Thymus (tissue), 11 donors: ENCODE measurements at regions not wholly inside any gene's neighbourhood (a gene's known extent, or its start where the extent isn't known, plus 50 kb on each side); places are given as distances from the start of the nearest gene placed in this dataset.

ENCODE experiments used
- DNase-seq, 9 donors: peaks; one replicate each; pipeline ENCODE4 v3.0.0-alpha.2; 2013; ENCODE audit warnings: low spot score in 9 of 9, low read depth in 6 of 9, missing footprints in 1 of 9
- H3K27ac ChIP-seq, 2 donors: one replicate each; pipeline ENCODE4 v1.5.1; 2013; ENCODE audit warnings: control low read depth in 1 of 2, low read depth in 1 of 2, low read length in 1 of 2, mild to moderate bottlenecking in 1 of 2, moderate library complexity in 1 of 2
- H3K27me3 ChIP-seq, 2 donors: one replicate each; pipeline ENCODE4 v1.5.1; 2013; ENCODE audit warnings: low read length in 1 of 2; ENCODE audit not compliant: control insufficient read depth in 2 of 2, insufficient read depth in 1 of 2
- H3K36me3 ChIP-seq, 2 donors: one replicate each; pipeline ENCODE4 v1.5.1; 2013; ENCODE audit warnings: low read length in 1 of 2, mild to moderate bottlenecking in 1 of 2, moderate library complexity in 1 of 2; ENCODE audit not compliant: control insufficient read depth in 2 of 2, insufficient read depth in 2 of 2
- H3K4me1 ChIP-seq, 2 donors: one replicate each; pipeline ENCODE4 v1.5.1; 2013; ENCODE audit warnings: low read length in 2 of 2; ENCODE audit not compliant: control insufficient read depth in 2 of 2, insufficient read depth in 2 of 2
- H3K4me3 ChIP-seq, 2 donors: one replicate each; pipeline ENCODE4 v1.5.1; 2013; ENCODE audit warnings: low read length in 2 of 2, control low read depth in 1 of 2, mild to moderate bottlenecking in 1 of 2
- H3K9me3 ChIP-seq, 2 donors: one replicate each; pipeline ENCODE4 v1.5.1; 2013; ENCODE audit warnings: low read length in 1 of 2, mild to moderate bottlenecking in 1 of 2; ENCODE audit not compliant: control insufficient read depth in 2 of 2, insufficient read depth in 1 of 2
- WGBS: extraction: QIAGEN DNeasy Blood & Tissue Kit; methylation state at CpG from one replicate; pipeline ENCODE4 v1.1.7; 2013; 5-methylcytosine and 5-hydroxymethylcytosine counted together
- donor health status: healthy.

DNA sequence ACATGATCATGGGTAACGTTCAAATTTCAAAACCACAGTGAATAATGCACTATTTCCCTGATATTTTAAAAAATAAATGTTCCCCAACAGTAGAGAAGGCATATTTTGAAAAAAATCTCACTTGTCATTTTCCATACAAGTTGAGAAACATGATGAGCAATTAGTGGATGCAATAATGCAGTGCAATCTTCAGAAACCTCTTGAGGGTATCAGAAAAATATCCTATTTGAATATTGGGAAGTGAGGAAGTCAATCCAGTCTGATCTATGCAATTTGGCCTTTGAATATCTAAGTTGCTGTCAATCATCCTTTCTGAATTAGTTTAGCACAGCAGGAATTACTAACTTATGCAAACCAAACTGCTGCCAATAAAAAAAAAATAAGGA, 776.8 kb downstream of the PCDH18 start:
- Histone ChIP-seq H3K4me3 (no peak overlapping the region), H3K36me3 (no peaks in the 10 kb centered on the region), H3K27ac (no peak overlapping the region), H3K4me1 (no peaks in the 10 kb centered on the region), H3K9me3 (no peaks in the 10 kb centered on the region), H3K27me3 (no peaks in the 10 kb centered on the region)
- 82% methylated on average over 1 of the region's 1 CpG for WGBS
- no peak for DNase-seq

DNA sequence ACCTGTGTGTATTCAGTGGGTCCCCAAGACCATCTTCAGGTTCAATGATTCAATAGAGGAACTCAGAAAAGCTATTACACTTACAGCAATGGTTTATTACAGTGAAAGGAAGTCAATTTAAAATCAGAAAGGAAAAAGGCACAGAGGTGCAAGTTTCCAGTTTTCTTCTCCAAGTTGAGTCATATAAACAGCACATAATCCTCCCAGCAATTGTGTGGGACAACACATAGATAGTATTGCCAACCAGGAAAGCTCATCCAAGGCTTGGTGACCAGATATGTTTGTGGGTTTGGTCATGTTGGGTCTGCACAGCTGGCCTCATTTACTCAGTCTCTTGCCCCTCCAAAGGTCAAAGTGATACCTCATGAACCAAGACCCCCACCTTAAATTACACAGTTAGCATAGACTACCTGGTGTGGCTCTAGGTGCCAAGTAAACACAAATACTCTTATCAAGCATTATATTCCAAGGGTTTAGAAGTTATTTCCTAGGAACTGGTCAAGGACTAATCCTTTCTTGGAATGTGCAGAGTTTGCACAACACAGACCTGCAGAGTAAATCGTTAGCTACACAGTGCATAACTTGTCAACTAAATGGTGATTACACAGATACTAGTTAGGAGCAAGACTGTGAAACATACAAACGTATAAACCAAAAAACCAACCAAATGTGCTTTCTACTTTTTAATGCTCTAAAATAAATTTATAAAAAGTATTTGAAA, 777.3 kb downstream of the PCDH18 start:
- H3K9me3 ChIP-seq: no peaks in the 10 kb centered on the region
- no peak overlapping the region for H3K27ac ChIP-seq
- H3K36me3 ChIP-seq: no peaks in the 10 kb centered on the region
- 85% methylated on average over 2 of the region's 2 CpGs for WGBS
- no peaks in the 10 kb centered on the region for H3K27me3 ChIP-seq
- H3K4me1 ChIP-seq: no peaks in the 10 kb centered on the region
- H3K4me3 ChIP-seq: no peak overlapping the region
- no peak for DNase-seq

DNA sequence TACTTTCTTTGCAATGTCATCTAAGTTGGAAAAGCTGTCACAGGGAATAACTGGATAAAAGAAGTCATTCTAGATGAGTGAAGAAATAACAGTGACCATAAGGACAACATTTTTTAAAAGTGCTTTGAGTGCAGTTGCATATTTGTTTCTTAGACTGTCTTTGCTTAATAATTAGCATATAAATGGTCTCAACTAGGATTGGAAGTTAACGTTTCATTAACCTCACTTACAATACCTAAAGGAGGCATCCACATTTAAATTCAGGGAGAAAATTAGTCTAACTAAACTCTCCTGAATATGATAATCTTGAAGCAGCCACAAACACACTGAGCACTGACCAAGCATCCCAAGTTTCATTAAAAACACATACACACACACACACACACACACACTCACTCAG, 780.7 kb downstream of the PCDH18 start:
- Histone ChIP-seq H3K4me3 (no peak overlapping the region), H3K4me1 (no peaks in the 10 kb centered on the region), H3K27ac (no peak overlapping the region), H3K36me3 (no peaks in the 10 kb centered on the region), H3K9me3 (no peaks in the 10 kb centered on the region), H3K27me3 (no peaks in the 10 kb centered on the region)
- no peak for DNase-seq
- 66% methylated on average over 1 of the region's 1 CpG for WGBS

DNA sequence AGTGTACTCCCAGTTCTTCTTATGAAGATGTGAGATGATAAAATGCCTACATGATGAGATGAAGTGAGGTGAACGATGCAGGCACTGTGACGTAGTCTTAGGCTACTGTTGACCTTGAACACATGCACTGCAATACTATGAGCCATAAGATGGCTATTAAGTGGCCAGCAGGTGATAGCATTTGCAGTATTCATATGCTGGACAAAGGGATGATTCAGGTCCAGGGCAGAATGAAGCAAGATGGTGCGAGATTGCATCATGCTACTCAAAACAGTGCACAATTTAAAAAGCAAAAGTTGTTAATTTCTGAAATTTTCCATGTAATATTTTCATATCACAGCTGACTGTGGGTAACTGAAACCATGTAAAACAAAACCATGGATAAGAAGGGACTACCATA, 781.4 kb downstream of the PCDH18 start:
- Histone ChIP-seq H3K27me3 (no peaks in the 10 kb centered on the region), H3K36me3 (no peaks in the 10 kb centered on the region), H3K4me3 (no peak overlapping the region), H3K27ac (no peak overlapping the region), H3K4me1 (no peaks in the 10 kb centered on the region), H3K9me3 (no peaks in the 10 kb centered on the region)
- no peak for DNase-seq
- WGBS: 95% methylated on average over 3 of the region's 3 CpGs

DNA sequence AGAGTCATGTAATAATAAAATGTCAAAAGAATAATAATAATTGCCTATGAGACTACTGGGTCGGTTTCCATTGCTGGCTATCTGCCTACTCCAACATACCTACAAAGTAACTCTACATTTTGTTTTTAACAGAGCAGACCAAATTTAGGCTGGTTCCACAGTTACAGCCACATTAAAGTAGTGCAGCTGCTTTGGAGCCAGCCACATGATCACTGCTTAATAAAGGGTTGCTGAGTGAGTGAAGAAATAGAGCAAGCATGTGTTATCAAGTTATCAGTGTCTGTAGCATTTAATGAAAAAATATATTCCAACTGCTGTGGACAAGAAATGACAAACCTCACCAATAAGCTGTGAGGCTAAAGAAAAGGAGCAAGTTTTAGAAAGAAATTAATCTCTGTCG, 782.3 kb downstream of the PCDH18 start:
- Histone ChIP-seq H3K9me3 (no peaks in the 10 kb centered on the region), H3K36me3 (no peaks in the 10 kb centered on the region), H3K27ac (no peak overlapping the region), H3K27me3 (no peaks in the 10 kb centered on the region), H3K4me3 (no peak overlapping the region), H3K4me1 (no peaks in the 10 kb centered on the region)
- 94% methylated on average over 2 of the region's 2 CpGs for WGBS
- no peak for DNase-seq

DNA sequence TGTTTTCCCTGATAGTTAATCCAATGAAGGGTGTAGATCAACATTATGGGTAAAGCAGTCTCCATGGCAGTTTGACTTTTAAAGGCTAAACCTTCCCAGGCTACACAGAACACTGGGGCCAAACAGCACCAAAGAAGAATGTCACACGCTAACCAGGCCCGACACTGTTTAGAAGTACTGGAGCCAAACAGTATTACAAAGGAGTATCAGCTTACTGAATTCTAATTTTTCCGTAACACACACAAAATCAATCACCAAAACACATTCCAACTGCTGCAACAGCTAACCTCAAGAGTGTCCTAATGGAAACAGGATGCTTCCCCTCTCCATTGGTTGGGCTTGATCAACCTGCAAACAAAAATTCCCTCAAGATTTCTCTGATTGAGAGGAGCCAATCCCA, 783.5 kb downstream of the PCDH18 start:
- Histone ChIP-seq H3K27me3 (no peaks in the 10 kb centered on the region), H3K4me3 (no peak overlapping the region), H3K4me1 (no peaks in the 10 kb centered on the region), H3K27ac (no peak overlapping the region), H3K9me3 (no peaks in the 10 kb centered on the region), H3K36me3 (no peaks in the 10 kb centered on the region)
- 97% methylated on average over 3 of the region's 3 CpGs for WGBS
- DNase-seq: no peak

DNA sequence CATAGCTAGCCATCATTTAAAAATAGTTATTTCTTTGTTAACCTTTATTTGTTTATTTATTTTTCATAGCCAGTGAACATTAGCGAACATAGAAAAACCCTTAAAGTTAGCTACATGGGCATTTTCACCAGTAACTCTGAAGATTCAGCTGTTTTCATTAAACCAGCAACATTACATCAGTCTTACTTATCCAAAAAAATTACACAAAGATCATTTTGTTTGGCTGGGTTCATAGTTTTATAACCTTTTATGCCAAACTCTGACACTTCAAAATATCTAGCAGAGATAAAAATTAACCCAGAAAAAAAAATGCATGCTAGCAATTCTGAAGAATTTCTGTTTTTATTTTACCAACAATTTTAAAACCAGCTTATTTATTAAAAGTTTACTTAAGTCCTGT, 784.1 kb downstream of the PCDH18 start:
- H3K4me1 ChIP-seq: no peaks in the 10 kb centered on the region
- no peak overlapping the region for H3K27ac ChIP-seq
- no peak overlapping the region for H3K4me3 ChIP-seq
- H3K36me3 ChIP-seq: no peaks in the 10 kb centered on the region
- WGBS: 93% methylated on average over 1 of the region's 1 CpG
- DNase-seq: no peak
- H3K9me3 ChIP-seq: no peaks in the 10 kb centered on the region
- no peaks in the 10 kb centered on the region for H3K27me3 ChIP-seq

DNA sequence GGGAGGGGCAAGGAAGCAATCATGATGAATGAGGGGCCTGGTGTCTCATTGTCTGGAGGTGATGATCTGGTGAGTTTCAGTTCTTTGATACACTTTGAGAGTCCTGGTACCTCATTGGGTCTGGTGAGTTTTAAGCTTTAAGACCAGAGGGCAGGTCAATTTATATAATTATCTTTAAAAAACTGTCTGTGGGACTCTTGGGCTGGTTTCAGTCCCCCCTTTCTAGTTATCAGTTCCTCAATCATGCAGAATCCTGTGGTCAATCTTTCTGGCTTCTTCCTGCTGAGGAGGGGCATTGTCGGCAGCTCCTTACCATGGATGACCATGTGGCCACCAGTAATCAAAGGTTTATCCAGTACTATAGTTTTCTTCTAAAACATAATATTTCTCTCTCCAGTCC, 789.1 kb downstream of the PCDH18 start:
- H3K36me3 ChIP-seq: no peaks in the 10 kb centered on the region
- H3K4me3 ChIP-seq: no peak overlapping the region
- WGBS: 94% methylated on average over 1 of the region's 1 CpG
- H3K4me1 ChIP-seq: no peaks in the 10 kb centered on the region
- no peak overlapping the region for H3K27ac ChIP-seq
- no peaks in the 10 kb centered on the region for H3K27me3 ChIP-seq
- H3K9me3 ChIP-seq: no peaks in the 10 kb centered on the region
- DNase-seq: no peak

DNA sequence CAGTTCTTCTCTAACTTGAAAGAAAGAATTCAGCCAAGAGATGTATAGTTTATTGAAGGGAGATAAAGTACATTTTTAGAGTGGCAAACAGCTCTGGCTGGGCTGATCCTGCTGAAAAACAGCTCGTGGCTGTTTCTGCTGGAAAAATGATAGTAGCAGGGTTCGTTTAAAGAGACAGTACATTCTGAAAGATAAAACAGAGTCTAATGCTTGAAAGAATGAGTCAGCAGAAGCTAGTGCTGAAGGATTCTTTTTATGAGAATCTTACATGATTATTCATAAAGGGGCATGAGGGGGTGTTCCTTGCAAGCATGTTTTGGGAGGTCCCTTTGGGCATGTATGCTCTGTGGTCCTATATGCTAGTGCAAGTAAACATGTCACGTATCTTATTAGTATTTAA, 790.0 kb downstream of the PCDH18 start:
- 82% methylated on average over 3 of the region's 3 CpGs for WGBS
- Histone ChIP-seq H3K27ac (no peak overlapping the region), H3K9me3 (no peaks in the 10 kb centered on the region), H3K4me1 (no peaks in the 10 kb centered on the region), H3K4me3 (no peak overlapping the region), H3K36me3 (no peaks in the 10 kb centered on the region), H3K27me3 (no peaks in the 10 kb centered on the region)
- DNase-seq: no peak

DNA sequence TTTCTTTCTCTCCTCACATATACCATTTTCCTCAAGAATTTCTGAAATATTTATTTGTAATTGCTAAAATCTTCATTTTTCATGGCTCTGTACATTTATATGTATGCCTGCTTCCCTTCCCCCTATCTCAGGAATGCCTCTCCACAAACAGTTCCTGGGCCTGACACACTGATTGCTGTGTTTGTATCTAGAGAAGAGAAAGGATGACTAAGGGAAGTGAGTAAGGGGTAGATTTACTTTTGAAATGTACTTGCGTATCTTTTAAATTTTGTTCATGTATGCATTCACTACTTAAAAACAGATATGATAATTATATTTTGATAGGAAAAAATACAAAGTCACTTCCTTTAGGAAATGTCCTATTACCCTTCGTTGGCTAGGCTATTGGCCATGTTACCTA, 790.8 kb downstream of the PCDH18 start:
- Histone ChIP-seq H3K36me3 (no peaks in the 10 kb centered on the region), H3K4me1 (no peaks in the 10 kb centered on the region), H3K27ac (no peak overlapping the region), H3K9me3 (no peaks in the 10 kb centered on the region), H3K4me3 (no peak overlapping the region), H3K27me3 (no peaks in the 10 kb centered on the region)
- WGBS: 73% methylated on average over 2 of the region's 2 CpGs
- no peak for DNase-seq
